GM21737 (cell line): ENCODE measurements at regions not wholly inside any gene's neighbourhood (a gene's known extent, or its start where the extent isn't known, plus 50 kb on each side); places are given as distances from the start of the nearest gene placed in this dataset.
"Not testable (repeated sequence)": the region's sequence is repeated elsewhere in the genome, so short reads cannot be mapped to it uniquely, and the experiment has no call there.

Source experiments
- ATAC-seq: cut with Tn5 transposase; IDR thresholded peaks from one replicate; pipeline ENCODE4 v1.9.1; 2021; ENCODE audit warnings: mild to moderate bottlenecking, moderate library complexity; ENCODE audit not compliant: unreplicated experiment

DNA sequence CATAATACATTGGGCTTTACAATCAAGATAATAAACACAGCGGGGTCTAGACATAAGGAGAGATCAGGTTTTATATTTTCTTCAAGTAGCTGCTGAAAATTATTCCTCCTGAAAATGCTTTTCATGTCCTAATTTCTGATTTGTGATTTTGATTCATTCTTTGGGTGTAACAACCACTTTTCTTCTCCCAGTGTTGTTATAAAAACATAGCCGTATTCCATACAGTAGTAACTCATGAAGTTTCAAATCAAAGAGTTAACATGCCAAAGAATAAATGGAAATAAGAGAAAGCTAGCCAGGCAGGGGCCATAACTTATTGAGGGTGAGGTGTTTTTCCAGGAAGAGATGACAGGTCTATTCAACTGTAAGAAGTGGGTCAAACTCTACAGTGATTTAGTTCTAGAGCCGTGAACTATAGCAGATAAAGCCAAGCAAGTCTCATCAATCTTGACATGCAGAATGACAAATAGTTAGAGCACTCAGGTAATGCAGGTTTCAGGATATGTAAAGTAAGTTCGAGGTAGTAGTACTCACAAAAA, 934.4 kb upstream of the SLITRK1 start:
- ATAC-seq, result no peak

DNA sequence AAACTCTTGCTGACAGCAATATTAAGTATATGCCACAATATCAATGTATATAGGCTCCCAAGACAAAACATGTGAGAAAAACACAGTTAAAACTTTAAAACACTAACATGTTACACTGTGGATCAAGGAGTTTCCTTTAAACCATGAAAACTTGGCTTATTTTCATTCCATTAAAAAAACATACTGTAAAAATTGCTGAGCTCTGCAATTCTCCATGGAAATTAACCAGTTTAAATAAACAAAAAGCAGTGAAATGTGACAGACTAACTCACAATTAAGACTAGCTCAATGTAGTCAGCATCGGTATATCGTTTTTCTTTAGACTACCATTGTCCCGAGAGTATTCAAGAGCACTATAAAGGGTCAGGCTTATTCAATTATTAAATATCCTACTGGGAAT, 930.5 kb upstream of the SLITRK1 start:
- ATAC-seq, result no peak

DNA sequence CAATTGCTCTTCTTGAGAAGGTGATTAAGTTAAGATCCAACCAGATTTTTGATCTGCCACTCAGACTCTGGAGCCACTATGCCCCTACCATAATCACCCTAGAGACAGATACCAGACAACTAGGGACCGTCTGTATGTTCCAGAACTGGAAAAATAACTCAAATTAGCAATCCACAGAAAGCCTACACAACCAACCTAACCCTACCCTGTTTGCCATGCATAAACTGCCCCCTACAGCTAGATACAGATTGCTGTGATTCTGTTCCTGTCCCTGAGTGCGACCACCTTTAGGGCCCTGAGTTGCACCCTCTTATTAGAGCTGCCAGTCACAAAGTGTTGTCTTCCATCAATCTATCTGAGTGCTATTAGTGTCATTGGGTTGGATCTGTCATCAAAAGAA, 929.8 kb upstream of the SLITRK1 start:
- no peak for ATAC-seq

DNA sequence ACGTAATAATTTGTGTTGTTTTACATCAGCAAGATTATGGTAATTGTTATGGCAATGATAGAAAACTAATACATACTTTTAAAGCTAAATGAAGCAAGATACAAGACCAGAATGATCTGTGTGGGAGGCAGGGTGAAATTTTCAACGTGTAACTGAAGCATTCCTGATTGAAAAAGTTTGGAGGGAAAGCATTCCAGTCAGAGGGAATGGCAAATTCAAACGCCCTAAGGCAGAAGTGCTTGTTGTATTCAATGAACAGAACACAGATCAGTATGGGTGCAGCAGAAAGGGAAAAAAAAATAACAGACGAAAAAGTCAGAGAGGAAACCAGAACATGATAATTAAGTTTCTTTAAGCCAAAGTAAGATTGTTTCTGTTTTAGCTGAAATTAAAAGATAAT, 928.5 kb upstream of the SLITRK1 start:
- ATAC-seq, result no peak

DNA sequence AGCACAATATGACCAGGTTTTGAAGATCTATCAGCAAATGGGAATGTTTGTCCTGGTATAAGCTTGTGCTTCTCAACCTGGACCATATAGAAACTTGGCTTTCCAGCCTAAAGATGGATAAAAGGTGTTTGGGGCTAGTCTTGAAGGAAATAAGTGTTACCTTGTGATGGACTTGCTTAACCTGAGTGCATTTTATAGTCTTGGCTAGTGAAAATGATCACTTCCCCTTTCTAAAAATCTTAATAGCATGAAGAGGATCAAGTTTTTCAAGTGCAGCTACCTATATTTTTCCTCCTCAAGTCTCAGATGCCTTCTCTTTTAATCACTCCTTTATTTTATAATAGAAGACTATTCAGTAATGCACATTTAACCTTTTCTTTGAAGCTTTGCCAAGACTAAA, 919.8 kb upstream of the SLITRK1 start:
- no peak for ATAC-seq

DNA sequence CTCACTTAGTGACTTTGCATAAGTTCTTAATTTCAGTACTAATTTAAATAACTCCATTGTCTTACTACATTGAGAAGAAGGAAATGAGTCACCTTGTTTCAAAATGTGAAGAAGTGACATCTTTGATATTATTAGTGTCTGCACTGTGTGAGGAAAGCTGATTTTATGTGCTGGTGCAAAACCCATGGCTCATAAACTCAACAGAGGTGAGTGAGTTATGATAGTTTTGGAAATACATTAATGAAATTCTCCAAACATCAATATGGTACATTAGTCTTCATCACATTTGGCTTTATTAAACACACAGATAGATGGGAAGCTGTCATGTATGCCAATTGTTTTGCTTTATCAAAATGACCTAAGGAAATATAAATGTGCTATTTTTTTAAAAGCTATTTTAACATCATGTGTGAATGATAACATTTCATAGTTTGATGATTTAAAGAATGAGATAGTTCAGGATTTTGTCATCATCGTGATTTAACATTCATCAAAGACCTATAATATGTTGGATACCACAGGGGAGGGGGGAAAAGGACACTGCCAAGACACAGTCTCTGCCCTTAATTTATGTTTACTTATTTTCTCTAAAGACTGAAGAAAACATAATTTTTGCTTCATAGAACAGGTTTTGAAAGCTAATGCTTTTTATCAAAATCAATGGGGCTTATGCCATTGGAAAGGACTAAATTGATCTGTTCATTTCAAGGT, 902.3 kb upstream of the SLITRK1 start:
- no peak for ATAC-seq

DNA sequence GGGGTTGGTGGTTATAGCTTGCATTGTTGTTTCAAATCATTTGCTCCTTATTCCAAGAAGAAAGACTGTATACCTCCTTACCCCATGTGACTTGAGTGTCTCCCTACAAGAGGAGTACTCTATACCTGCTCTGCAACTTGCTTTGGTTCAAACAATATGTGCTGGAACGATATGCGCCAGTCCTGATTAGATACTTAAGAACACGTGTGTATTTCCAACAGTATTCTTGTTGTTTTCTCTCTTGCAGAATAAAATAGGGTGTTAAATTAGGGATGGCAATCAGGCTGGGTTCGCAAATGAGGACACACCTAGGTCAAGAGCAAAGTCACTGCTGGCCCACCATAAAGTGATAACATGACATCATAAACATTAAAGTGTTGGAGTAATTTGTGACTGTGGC, 895.0 kb upstream of the SLITRK1 start:
- no peak for ATAC-seq

DNA sequence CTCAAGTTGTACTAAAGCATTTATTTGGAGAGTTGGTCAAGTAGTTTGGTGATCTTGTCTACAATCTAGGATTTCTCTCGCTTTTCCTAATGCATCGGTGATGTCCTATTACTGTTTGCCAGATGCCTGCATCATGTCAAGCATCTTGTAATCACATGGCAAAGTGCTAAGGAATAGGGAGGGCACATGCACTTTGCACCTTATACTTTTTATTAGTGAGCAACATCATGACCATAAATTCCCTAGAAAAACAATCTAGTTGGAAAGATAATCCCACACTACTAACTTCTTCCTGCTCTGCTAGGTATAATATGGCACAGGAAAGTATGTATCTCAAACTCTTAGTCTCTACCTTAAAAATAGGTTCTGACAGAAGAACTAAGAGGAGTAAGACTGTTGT, 894.3 kb upstream of the SLITRK1 start:
- ATAC-seq, result no peak

DNA sequence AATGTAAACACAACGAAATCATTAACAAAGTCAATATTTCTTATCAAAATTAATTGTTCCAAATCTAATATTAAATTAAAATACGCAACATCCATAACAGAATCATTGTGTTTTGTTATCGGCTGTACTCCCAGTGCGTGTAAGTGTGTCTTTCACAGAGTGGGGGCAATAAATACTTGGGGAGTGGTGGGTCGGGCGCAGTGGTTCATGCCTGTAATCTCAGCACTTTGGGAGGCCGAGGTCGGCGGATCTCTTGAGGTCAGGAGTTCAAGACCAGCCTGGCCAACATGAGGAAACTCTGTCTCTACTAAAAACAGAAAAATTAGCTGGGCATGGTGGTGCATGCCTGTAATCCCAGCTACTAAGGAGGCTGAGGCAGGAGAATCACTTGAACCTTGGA, 893.6 kb upstream of the SLITRK1 start:
- not testable (repeated sequence) for ATAC-seq

DNA sequence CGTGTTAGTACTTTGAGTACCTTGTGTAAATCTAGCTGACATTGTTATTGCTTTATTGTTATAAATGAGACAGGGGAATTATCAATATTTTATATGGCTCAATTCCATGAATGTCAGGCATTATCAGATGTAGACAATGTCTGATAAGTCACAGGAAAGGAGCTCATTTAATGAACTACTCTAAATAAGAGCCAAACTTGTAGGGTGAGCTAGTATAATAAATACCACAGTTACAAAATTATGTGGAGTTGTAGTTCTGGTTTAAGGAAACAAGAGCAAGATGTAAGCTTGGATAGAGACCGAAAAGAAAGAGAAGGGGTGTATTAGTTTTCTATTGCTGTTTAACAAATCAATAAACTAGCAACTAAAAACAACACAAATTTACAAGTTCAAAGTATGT, 891.8 kb upstream of the SLITRK1 start:
- no peak for ATAC-seq

DNA sequence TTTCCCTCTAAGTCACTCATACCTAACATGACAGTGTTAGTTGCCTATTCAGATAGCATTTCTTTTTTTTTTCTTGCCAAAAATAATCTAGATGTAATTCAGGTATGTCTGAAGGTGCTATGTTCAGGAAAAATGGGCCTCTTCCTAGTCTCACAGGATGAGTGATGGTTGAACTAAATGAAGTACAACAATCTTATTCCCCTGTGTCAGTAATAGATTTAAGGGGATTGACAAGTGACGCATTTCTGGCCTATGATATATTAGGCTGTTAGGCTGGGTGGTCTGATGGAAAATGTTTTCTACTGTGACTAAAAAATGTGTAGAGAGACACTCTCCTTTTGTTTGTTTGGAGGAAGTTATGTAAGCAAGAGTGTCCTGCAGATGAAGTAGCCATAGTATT, 878.7 kb upstream of the SLITRK1 start:
- ATAC-seq, result no peak

DNA sequence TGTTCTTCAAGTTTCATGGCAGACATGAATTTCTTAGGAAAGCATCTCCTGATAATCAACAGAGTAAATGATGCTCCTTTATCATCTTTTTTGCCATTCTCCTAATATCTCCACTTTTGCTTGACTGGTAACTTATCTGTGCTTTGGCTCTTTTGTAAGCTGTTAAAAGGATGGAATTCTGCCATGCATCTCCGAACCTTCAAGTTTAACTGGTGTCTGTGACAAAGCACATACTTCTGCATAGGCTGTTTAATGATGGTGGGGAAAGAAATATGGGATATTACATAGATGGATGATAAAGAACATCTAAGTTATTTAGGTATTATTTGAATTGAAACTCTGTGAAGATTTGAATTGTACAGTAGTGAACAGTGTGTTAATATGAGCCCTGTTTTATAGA, 866.9 kb upstream of the SLITRK1 start:
- ATAC-seq, result no peak

DNA sequence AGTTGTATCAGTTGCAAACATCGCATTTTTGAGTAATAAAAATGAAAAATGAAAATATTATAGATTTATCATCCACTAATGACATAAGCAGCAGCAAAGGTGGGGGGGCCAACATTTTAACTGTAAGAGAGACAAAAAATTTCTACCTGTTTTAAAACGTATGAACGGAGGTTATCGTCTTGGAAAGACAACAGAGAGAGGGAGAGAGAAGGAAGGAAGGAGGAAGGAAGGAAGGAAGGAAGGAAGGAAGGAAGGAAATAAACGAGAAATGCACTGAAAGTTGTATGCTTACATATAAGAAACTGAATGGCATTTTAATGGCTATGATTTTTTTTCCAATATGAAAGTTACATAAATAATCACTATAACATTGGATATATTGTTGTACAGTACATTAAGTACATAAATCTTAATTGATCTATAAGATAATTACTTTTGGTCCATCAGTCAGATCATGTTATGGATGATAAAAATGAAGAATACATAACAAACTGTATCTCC, 862.8 kb upstream of the SLITRK1 start:
- no peak for ATAC-seq

DNA sequence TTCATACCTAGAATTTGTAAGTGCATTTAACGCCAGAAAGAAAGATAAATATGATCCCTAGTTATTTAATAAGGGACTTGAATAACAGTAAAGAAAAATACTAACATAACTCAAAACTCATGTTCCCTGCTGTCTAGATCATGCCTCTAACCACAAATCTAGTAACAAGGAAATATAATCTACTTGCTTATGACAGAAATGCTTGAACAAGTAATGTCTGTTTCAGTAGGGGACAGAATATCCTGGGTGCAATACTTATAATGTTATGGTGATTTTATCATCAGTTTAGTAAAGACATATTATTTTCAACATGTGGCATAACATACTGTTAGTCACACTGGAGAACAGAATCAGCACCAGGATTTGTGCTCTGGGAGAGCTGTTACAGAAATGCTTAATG, 861.9 kb upstream of the SLITRK1 start:
- no peak for ATAC-seq

DNA sequence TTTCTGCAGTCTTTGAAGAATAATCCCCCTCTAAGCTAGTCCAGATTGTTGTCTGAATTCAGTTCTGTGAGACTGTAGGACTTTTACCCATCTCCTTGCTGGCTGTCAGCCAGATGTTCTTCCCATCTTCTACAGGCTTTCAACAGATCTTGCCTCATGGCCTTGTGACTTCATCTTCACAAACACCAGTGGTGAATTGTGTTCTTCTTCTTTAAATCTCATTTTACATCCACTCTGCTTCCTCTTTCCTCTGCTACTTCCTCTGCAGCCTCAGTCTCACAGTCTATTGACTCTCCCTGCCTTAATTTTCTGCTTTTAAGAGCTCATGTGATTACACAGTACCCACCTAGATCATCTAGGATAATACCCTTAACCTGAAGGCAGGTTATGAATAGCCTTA, 859.0 kb upstream of the SLITRK1 start:
- no peak for ATAC-seq

DNA sequence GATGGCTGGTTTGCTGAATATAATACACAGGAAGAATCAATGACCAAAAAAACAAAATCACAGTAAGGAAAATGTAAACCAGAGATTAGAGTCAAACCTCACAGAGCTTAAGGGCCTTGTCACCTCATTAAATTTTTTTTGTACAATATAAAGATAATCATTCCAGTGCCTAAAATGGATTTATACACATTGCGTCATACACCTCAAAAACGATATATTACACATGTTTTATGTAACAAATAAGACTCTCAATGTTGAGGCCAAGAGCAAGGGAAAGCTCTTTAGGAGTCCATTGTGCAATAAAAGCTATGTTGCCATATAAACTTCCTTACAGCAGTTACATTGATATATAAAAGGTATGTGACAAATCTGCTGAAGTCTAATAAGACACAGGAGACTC, 856.7 kb upstream of the SLITRK1 start:
- ATAC-seq, result no peak

DNA sequence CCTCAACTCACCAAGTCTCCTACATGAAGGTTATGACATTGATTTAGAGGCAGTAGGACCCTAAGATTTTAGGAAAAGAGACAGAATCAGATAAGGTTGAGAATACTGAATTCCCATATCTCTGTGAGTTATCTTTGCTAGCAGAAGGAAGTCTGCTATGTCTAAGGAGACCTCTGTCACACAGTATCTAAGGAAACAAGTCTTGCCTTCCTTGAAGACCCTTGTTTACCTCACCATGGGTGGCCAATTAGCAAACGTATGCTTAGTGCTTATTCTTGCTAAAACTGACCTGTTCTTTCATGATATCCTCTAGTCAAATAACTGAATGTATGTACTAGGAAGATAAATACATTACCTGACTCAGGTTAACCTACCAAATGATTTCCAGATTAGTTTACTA, 855.4 kb upstream of the SLITRK1 start:
- ATAC-seq, result no peak

DNA sequence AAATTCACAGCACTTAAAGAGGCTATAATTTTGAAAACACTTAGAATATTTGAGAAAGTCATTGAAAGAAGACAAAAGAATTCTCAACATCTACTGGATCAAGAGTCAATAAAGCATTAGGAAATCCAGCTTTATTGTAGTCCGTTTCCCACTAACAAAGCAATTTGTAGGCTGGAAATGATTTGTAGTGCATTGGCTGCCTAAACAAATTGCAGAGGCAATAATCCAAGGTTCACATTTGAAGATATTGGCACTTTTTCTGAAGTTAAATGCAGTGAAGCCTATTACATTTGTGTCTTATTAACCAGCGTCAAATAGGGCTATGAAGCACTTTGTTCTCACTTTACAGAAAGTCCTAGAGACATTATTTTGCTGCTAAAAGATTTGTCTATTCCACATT, 848.1 kb upstream of the SLITRK1 start:
- ATAC-seq, result no peak

DNA sequence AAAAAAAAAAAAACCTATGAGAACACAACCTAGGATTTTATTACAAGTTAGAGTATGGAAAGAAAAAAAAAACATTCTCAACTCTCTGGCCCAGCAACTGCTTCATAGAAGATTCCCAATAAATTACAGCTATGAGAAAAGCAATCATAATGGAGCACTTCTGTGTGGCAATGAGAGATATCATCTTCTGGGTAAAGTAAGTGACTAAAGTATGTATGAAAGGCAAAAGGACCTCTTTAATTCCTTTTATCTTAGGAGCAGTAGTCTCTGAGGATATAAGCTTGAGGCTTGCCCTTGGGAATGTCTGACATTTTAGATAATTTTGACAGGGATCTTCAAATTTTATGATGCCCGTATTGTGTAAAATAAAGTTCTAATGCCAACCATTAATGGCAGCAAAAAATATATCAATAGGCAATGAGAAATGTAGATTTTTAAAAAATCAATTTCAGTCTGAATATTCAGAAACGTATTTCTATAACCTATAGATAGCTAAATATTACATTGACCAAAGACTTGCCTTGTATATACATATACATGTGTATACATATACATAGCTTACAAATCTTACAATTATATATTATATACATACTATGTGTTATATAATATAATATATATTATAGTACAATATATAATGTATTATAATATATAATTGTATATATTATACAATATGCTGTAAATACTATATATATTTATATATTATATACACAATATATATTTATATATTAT, 823.9 kb upstream of the SLITRK1 start:
- ATAC-seq, result no peak

DNA sequence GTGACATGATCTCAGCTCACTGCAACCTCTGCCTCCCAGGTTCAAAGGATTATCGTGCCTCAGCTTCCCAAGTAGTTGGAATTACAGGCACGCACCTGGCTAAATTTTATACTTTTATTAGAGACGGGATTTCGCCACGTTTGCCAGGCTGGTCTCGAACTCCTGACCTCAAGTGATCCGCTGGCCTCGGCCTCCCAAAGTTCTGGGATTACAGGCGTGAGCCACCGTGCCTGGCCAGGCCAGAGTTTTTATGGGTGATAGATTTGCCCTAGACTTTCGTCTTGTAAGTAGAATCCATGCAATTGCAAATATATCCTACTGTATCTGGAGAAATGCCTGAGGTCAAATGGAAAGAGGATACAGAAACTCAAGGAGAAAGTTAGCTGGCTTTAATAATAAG, 819.9 kb upstream of the SLITRK1 start:
- no peak for ATAC-seq

DNA sequence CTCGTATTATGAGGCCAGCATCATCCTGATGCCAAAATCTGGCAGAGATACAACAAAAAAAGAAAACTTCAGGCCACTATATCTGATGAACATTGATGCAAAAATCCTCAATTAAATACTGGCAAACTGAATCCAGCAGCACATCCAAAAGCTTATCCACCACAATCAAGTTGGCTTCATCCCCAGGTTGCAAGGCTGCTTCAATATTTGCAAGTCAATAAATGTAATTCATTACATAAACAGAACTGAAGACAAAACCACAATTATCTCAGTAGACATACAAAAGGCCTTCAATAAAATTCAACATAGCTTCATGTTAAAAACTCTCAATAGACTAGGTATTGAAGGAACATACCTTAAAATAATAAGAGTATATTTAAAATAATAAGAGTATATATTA, 815.3 kb upstream of the SLITRK1 start:
- not testable (repeated sequence) for ATAC-seq

DNA sequence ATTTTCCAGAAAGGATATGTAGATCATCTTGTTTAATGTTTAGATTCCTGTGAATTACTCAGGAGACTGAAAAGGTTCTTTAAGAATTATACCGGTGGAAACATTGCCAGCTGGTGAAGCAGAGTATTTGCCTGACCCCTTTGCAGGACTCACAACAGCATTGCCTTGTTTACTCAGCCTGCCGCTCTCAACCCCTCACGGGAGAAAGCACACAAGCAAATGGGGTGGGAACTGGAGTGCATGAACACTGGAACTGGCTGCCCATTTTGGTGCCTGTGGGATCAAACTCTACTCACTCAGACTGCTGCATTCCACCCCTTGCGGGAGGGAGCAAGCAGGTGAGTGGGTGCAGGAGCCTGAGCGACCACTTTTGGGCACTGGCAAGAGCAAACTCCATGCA, 804.7 kb upstream of the SLITRK1 start:
- ATAC-seq, result no peak
